CD14-positive monocyte (primary cell): ENCODE measurements at regions not wholly inside any gene's neighbourhood (a gene's known extent, or its start where the extent isn't known, plus 50 kb on each side); places are given as distances from the start of the nearest gene placed in this dataset.

Experiments used
- DNase-seq, 3 donors: peaks; one replicate each; pipeline ENCODE4 v3.0.0-alpha.2; 2011 to 2022
- H2AFZ ChIP-seq: 2 replicates; pipeline ENCODE4 v1.6.0; 2012; ENCODE audit warnings: mild to moderate bottlenecking, low read depth, low read length, inconsistent platforms; ENCODE audit not compliant: insufficient read depth, poor library complexity, severe bottlenecking
- H3K27ac ChIP-seq, 2 donors: 1 replicate in 1 of 2; 2 replicates in 1 of 2; pipeline ENCODE4 v1.5.1; 2012 to 2013; ENCODE audit warnings: low read length in 2 of 2, control low read depth in 1 of 2, inconsistent platforms in 1 of 2, low read depth in 1 of 2, mild to moderate bottlenecking in 1 of 2
- H3K27me3 ChIP-seq, 2 donors: one replicate each; pipeline versions ENCODE4 v1.6.0 to v1.6.1; 2011 to 2013; ENCODE audit warnings: low read length in 2 of 2; ENCODE audit not compliant: control insufficient read depth in 2 of 2, insufficient read depth in 2 of 2
- H3K36me3 ChIP-seq, 2 donors: replicated peaks in 1 of 2; 1 replicate in 1 of 2; 2 replicates in 1 of 2; pipeline versions ENCODE4 v1.5.1 to v1.6.1; 2012 to 2013; ENCODE audit warnings: low read length in 2 of 2, control low read depth in 1 of 2, inconsistent platforms in 1 of 2, mild to moderate bottlenecking in 1 of 2; ENCODE audit not compliant: insufficient read depth in 2 of 2, control insufficient read depth in 1 of 2
- H3K4me1 ChIP-seq, 2 donors: 1 replicate in 1 of 2; 2 replicates in 1 of 2; pipeline versions ENCODE4 v1.5.1 to v1.6.1; 2012 to 2013; ENCODE audit warnings: low read length in 2 of 2, control low read depth in 1 of 2, inconsistent platforms in 1 of 2, mild to moderate bottlenecking in 1 of 2, moderate library complexity in 1 of 2; ENCODE audit not compliant: insufficient read depth in 2 of 2, control insufficient read depth in 1 of 2
- H3K4me2 ChIP-seq: replicated peaks from 2 replicates; pipeline ENCODE3; 2012; ENCODE audit warnings: low read length, moderate library complexity, mild to moderate bottlenecking; ENCODE audit not compliant: poor library complexity, severe bottlenecking; ENCODE audit errors: extremely low read depth
- H3K4me3 ChIP-seq, 3 experiments: fragments of 200-600 bp in 1 of 3; sonication (generic) in 1 of 3; replicated peaks in 1 of 3; 1 replicate in 2 of 3; 2 replicates in 1 of 3; pipeline ENCODE4 v1.5.1; 2011 to 2013; ENCODE audit warnings: low read length in 3 of 3, mild to moderate bottlenecking in 3 of 3, control low read depth in 2 of 3, low read depth in 2 of 3, inconsistent platforms in 1 of 3, moderate library complexity in 1 of 3
- H3K79me2 ChIP-seq: 2 replicates; pipeline ENCODE4 v1.6.0; 2012; ENCODE audit warnings: mild to moderate bottlenecking, control low read depth, inconsistent platforms, low read length, moderate library complexity; ENCODE audit not compliant: insufficient read depth
- H3K9ac ChIP-seq: 2 replicates; pipeline ENCODE4 v1.6.0; 2017; ENCODE audit warnings: low read length, mild to moderate bottlenecking; ENCODE audit not compliant: insufficient read depth, poor library complexity, severe bottlenecking
- H3K9me3 ChIP-seq, 2 donors: replicated peaks in 1 of 2; 1 replicate in 1 of 2; 2 replicates in 1 of 2; pipeline versions ENCODE4 v1.5.1 to v1.6.1; 2012 to 2013; ENCODE audit warnings: low read length in 2 of 2, control low read depth in 1 of 2; ENCODE audit not compliant: control insufficient read depth in 1 of 2, insufficient read depth in 1 of 2
- H4K20me1 ChIP-seq: 2 replicates; pipeline ENCODE4 v1.6.0; 2012; ENCODE audit warnings: mild to moderate bottlenecking, low read length, control low read depth, moderate library complexity; ENCODE audit not compliant: insufficient read depth
- H3K27ac Mint-ChIP-seq, 7 donors: one replicate each; pipeline ENCODE4 v1.8.0; 2020; ENCODE audit warnings: mild to moderate bottlenecking in 7 of 7, mixed read lengths in 7 of 7, moderate library complexity in 6 of 7, inconsistent platforms in 2 of 7
- H3K27me3 Mint-ChIP-seq, 3 donors: one replicate each; pipeline ENCODE4 v1.8.0; 2021 to 2022; ENCODE audit warnings: low read depth in 3 of 3, mild to moderate bottlenecking in 3 of 3, mixed read lengths in 3 of 3, moderate library complexity in 3 of 3, inconsistent platforms in 1 of 3
- H3K36me3 Mint-ChIP-seq, 2 donors: one replicate each; pipeline ENCODE4 v1.8.0; 2020; ENCODE audit warnings: mixed read lengths in 2 of 2, inconsistent platforms in 1 of 2, mild to moderate bottlenecking in 1 of 2
- H3K4me1 Mint-ChIP-seq: one replicate; pipeline ENCODE4 v1.8.0; 2020; ENCODE audit warnings: mild to moderate bottlenecking, mixed read lengths
- H3K4me3 Mint-ChIP-seq, 2 donors: one replicate each; pipeline ENCODE4 v1.8.0; 2020; ENCODE audit warnings: mild to moderate bottlenecking in 2 of 2, mixed read lengths in 2 of 2, moderate library complexity in 1 of 2
- H3K9me3 Mint-ChIP-seq, 7 donors: one replicate each; pipeline ENCODE4 v1.8.0; 2020 to 2022; ENCODE audit warnings: mixed read lengths in 7 of 7, mild to moderate bottlenecking in 6 of 7, moderate library complexity in 6 of 7, inconsistent platforms in 2 of 7
- WGBS: methylation state at CpG from one replicate; pipeline ENCODE4 v1.1.5; 2013; ENCODE audit warnings: missing lambda C conversion rate; ENCODE audit not compliant: insufficient coverage; 5-methylcytosine and 5-hydroxymethylcytosine counted together
- intact Hi-C, 2 donors: fragments of 100-400 bp; cut with micrococcal nuclease; formaldehyde crosslinking; loops; one replicate each; pipeline versions ENCODE4 v1.15.0 to v1.15.1; 2023
- TF ChIP-seq, protein P1 (sequence below): fragments of 200-600 bp; IDR thresholded peaks from one replicate; pipeline ENCODE4 v1.8.0; 2022; ENCODE audit warnings: antibody characterized with exemption, mild to moderate bottlenecking

DNA sequence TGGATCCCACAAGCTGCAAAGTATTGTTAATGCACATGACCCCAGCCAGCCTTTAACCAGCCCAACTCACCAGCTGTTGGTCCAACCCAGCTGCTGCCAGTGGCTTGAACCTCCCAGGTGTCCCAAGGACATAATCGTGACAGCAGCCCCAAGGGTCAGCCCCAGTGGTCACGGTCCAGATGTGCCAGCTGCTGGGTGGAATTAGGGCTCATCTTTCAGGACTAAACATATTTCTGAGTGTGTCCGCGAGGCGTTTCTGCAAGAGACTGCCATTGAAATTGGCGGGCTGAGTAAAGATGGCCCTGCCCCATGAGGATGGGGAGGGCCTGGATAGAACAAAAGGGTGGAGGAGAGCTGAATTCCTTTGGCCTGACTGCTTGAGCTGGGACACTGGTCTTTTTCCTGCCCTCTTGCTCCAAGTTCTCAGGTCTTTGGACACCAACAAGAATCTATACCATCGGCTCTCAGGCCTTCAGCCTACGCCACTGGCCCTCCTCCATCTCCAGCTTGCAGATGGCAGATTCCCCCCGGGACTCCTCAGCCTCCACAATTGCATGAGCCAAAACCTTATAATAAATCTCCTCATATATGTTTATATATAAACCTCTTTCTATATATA is 240.2 kb downstream of the MN1 start:
- TF ChIP-seq, protein P1, sequence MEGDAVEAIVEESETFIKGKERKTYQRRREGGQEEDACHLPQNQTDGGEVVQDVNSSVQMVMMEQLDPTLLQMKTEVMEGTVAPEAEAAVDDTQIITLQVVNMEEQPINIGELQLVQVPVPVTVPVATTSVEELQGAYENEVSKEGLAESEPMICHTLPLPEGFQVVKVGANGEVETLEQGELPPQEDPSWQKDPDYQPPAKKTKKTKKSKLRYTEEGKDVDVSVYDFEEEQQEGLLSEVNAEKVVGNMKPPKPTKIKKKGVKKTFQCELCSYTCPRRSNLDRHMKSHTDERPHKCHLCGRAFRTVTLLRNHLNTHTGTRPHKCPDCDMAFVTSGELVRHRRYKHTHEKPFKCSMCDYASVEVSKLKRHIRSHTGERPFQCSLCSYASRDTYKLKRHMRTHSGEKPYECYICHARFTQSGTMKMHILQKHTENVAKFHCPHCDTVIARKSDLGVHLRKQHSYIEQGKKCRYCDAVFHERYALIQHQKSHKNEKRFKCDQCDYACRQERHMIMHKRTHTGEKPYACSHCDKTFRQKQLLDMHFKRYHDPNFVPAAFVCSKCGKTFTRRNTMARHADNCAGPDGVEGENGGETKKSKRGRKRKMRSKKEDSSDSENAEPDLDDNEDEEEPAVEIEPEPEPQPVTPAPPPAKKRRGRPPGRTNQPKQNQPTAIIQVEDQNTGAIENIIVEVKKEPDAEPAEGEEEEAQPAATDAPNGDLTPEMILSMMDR = no peak
- Histone ChIP-seq H3K4me2 (no peak overlapping the region), H4K20me1 (no peaks in the 10 kb centered on the region), H3K36me3 (no peaks in the 10 kb centered on the region), H3K79me2 (no peaks in the 10 kb centered on the region), H3K4me3 (no peak overlapping the region), H3K9me3 (no peaks in the 10 kb centered on the region), H2AFZ (no peak overlapping the region), H3K4me1 (no peaks in the 10 kb centered on the region), H3K27ac (no peak overlapping the region), H3K9ac (no peak overlapping the region), H3K27me3 (no peaks in the 10 kb centered on the region)
- Mint-ChIP-seq H3K9me3 (peaks cover 0 to 5% (median 0%) of the 10 kb centered on the region in 7 donors), H3K27ac (no peak overlapping the region), H3K27me3 (peaks cover 2 to 6% (median 4%) of the 10 kb centered on the region in 3 donors), H3K36me3 (no peaks in the 10 kb centered on the region), H3K4me3 (no peak overlapping the region), H3K4me1 (no peaks in the 10 kb centered on the region)
- 97% methylated on average over 4 of the region's 9 CpGs for WGBS
- no peak for DNase-seq
- intact Hi-C loops = no loop called here

DNA sequence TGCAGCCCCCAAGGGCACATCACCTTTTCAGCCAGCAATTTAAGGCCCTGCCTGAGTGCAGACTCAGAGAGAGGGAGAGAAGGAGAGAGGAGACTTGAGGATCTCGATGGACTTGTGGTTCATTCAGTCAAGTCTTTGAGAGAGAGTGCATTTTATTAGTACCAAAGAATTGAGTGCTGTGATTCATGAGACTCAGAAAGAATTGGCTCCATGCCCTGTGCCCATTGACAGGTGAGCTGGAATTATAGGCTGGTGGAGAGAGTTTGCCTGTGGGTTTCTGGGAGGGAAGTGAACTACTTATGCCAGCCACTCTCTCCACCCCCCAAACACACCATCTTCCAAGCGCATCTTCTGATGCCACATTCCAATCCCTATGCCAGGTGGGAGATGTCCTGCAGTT is 236.8 kb downstream of the MN1 start:
- no peaks in the 10 kb centered on the region for H4K20me1 ChIP-seq
- 100% methylated on average over 1 of the region's 2 CpGs for WGBS
- no peaks in the 10 kb centered on the region for H3K79me2 ChIP-seq
- no peak overlapping the region for H3K27ac Mint-ChIP-seq
- H3K4me3 Mint-ChIP-seq = no peak overlapping the region
- no peaks in the 10 kb centered on the region for H3K9me3 ChIP-seq
- H3K4me3 ChIP-seq = no peak overlapping the region
- H2AFZ ChIP-seq = no peak overlapping the region
- H3K36me3 ChIP-seq = no peaks in the 10 kb centered on the region
- H3K9me3 Mint-ChIP-seq = peaks cover 0 to 5% (median 0%) of the 10 kb centered on the region in 7 donors
- no peak overlapping the region for H3K27ac ChIP-seq
- H3K36me3 Mint-ChIP-seq = no peaks in the 10 kb centered on the region
- intact Hi-C loops = no loop called here
- TF ChIP-seq, protein P1 = no peak
- H3K4me2 ChIP-seq = no peak overlapping the region
- DNase-seq = no peak
- no peaks in the 10 kb centered on the region for H3K27me3 ChIP-seq
- H3K4me1 ChIP-seq = no peaks in the 10 kb centered on the region
- H3K4me1 Mint-ChIP-seq = no peaks in the 10 kb centered on the region
- no peak overlapping the region for H3K9ac ChIP-seq
- peaks cover 2 to 8% (median 7%) of the 10 kb centered on the region in 3 donors for H3K27me3 Mint-ChIP-seq
